ENCODE measurements at regions not wholly inside any gene's neighbourhood (a gene's known extent, or its start where the extent isn't known, plus 50 kb on each side); places are given as distances from the start of the nearest gene placed in this dataset.
"Not testable (repeated sequence)": the region's sequence is repeated elsewhere in the genome, so short reads cannot be mapped to it uniquely, and the experiment has no call there.

DNA sequence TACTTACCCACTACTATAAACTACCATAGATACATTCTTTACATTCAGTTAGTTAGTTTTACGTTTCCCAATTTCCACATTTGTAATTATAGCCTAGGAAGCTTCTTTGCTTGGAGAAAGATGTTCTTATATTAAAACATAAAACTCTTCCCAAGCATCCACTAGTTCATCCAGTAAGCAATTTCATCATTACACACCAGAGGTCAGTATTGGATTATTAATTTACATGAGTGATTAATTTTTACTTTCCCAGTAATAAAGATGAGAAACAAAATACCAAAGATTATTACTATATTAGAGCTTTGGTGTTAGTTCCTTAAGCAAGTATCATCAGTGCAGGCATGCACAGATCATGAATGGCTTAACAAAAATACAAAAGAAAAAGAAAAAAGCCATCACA is 518.4 kb downstream of the TUBA3C start:
- TF ChIP-seq, protein P1, sequence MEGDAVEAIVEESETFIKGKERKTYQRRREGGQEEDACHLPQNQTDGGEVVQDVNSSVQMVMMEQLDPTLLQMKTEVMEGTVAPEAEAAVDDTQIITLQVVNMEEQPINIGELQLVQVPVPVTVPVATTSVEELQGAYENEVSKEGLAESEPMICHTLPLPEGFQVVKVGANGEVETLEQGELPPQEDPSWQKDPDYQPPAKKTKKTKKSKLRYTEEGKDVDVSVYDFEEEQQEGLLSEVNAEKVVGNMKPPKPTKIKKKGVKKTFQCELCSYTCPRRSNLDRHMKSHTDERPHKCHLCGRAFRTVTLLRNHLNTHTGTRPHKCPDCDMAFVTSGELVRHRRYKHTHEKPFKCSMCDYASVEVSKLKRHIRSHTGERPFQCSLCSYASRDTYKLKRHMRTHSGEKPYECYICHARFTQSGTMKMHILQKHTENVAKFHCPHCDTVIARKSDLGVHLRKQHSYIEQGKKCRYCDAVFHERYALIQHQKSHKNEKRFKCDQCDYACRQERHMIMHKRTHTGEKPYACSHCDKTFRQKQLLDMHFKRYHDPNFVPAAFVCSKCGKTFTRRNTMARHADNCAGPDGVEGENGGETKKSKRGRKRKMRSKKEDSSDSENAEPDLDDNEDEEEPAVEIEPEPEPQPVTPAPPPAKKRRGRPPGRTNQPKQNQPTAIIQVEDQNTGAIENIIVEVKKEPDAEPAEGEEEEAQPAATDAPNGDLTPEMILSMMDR (IDR thresholded peaks at IDR 0.05; ENCODE audit: low read depth, low read length) = not testable (repeated sequence)
- TF ChIP-seq EZH2phosphoT487 (IDR thresholded peaks at IDR 0.05; ENCODE audit: low read depth) = not testable (repeated sequence)
